Neural cell (in vitro differentiated cells): ENCODE measurements at regions not wholly inside any gene's neighbourhood (a gene's known extent, or its start where the extent isn't known, plus 50 kb on each side); places are given as distances from the start of the nearest gene placed in this dataset.

Source experiments
- H2AFZ ChIP-seq: fragments of 200-600, 300-800 bp; sonication (generic), shearing (Covaris generic); 2 replicates; pipeline ENCODE4 v1.6.0; 2014; ENCODE audit warnings: low read depth, mild to moderate bottlenecking, antibody characterized with exemption, low read length, moderate library complexity
- H3F3A ChIP-seq: fragments of 200-600 bp; shearing (Covaris generic); 2 replicates; pipeline ENCODE4 v1.6.1; 2016; ENCODE audit warnings: mild to moderate bottlenecking, moderate library complexity, mixed read lengths, antibody characterized with exemption, low read length; ENCODE audit not compliant: insufficient read depth, poor library complexity, severe bottlenecking
- H3K27ac ChIP-seq: fragments of 200-600, 300-800 bp; sonication (generic), shearing (Covaris generic); 2 replicates; pipeline ENCODE4 v1.5.1; 2014; ENCODE audit warnings: mild to moderate bottlenecking, low read length, moderate library complexity
- H3K27me3 ChIP-seq: fragments of 300-800, 200-600 bp; sonication (generic), shearing (Covaris generic); 2 replicates; pipeline ENCODE4 v1.6.0; 2014; ENCODE audit warnings: mild to moderate bottlenecking, low read depth, low read length, moderate library complexity; ENCODE audit not compliant: insufficient read depth
- H3K36me3 ChIP-seq: fragments of 300-800, 200-600 bp; sonication (generic), shearing (Covaris generic); 2 replicates; pipeline ENCODE4 v1.5.1; 2014; ENCODE audit warnings: mild to moderate bottlenecking, antibody characterized with exemption, low read length, moderate library complexity; ENCODE audit not compliant: insufficient read depth
- H3K4me2 ChIP-seq: fragments of 300-800, 200-600 bp; sonication (generic), shearing (Covaris generic); 2 replicates; pipeline ENCODE4 v1.6.0; 2014; ENCODE audit warnings: mild to moderate bottlenecking, low read length
- H3K4me3 ChIP-seq: fragments of 300-800, 200-600 bp; sonication (generic), shearing (Covaris generic); 2 replicates; pipeline ENCODE4 v1.5.1; 2014; ENCODE audit warnings: mild to moderate bottlenecking, low read length, moderate library complexity
- H3K79me2 ChIP-seq: fragments of 200-600 bp; shearing (Covaris generic); replicated peaks from 2 replicates; pipeline ENCODE4 v1.6.0; 2014; ENCODE audit warnings: mild to moderate bottlenecking, low read length, moderate library complexity; ENCODE audit not compliant: insufficient read depth
- H3K9ac ChIP-seq: fragments of 300-800, 200-600 bp; sonication (generic), shearing (Covaris generic); 2 replicates; pipeline ENCODE4 v1.6.1; 2016; ENCODE audit warnings: mild to moderate bottlenecking, low read length, mixed read lengths
- H3K9me2 ChIP-seq: fragments of 200-600 bp; shearing (Covaris generic); 2 replicates; pipeline ENCODE4 v1.6.1; 2016; ENCODE audit warnings: mild to moderate bottlenecking, low read length, mixed read lengths; ENCODE audit not compliant: insufficient read depth
- H3K9me3 ChIP-seq: fragments of 200-600, 300-800 bp; sonication (generic), shearing (Covaris generic); 2 replicates; pipeline ENCODE4 v1.6.1; 2016; ENCODE audit warnings: mild to moderate bottlenecking, mixed run types, low read length, moderate library complexity, mixed read lengths
- H4K20me1 ChIP-seq: fragments of 200-600 bp; shearing (Covaris generic); 2 replicates; pipeline ENCODE4 v1.6.1; 2016; ENCODE audit warnings: mild to moderate bottlenecking, mixed run types; ENCODE audit not compliant: insufficient read depth
- EP300 ChIP-seq: fragments of 450-650 bp; conservative IDR thresholded peaks from 2 replicates; pipeline ENCODE4 v1.6.1; 2014; ENCODE audit warnings: antibody characterized with exemption, mild to moderate bottlenecking, moderate library complexity; ENCODE audit not compliant: poor library complexity, severe bottlenecking
- EZH2 ChIP-seq: fragments of 200-600, 300-800 bp; shearing (Covaris generic), sonication (generic); IDR thresholded peaks from 2 replicates; pipeline ENCODE4 v1.6.1; 2014; ENCODE audit warnings: antibody characterized with exemption, low read length, borderline replicate concordance, mild to moderate bottlenecking; ENCODE audit not compliant: insufficient read depth, poor library complexity, severe bottlenecking
- MXI1 ChIP-seq: fragments of 450-650 bp; conservative IDR thresholded peaks from 2 replicates; pipeline ENCODE4 v1.6.1; 2014; ENCODE audit warnings: antibody characterized with exemption, mild to moderate bottlenecking; ENCODE audit not compliant: poor library complexity, severe bottlenecking
- POLR2AphosphoS5 ChIP-seq: IDR thresholded peaks from 2 replicates; pipeline ENCODE4 v1.6.1; 2012
- RAD21 ChIP-seq: fragments of 450-650 bp; conservative IDR thresholded peaks from 2 replicates; pipeline ENCODE4 v1.6.1; 2014; ENCODE audit warnings: antibody characterized with exemption, mild to moderate bottlenecking, moderate library complexity
- SMC3 ChIP-seq: fragments of 450-650 bp; conservative IDR thresholded peaks from 2 replicates; pipeline ENCODE4 v1.6.1; 2014; ENCODE audit warnings: antibody characterized with exemption, mild to moderate bottlenecking, moderate library complexity; ENCODE audit not compliant: poor library complexity
- TAF1 ChIP-seq: IDR thresholded peaks from 2 replicates; pipeline ENCODE4 v1.6.1; 2012; ENCODE audit warnings: low read depth
- TF ChIP-seq, protein P1 (sequence below): IDR thresholded peaks from 2 replicates; pipeline ENCODE4 v1.6.1; 2012; ENCODE audit warnings: borderline replicate concordance
- TF ChIP-seq, protein P2 (sequence below): fragments of 450-650 bp; IDR thresholded peaks from 2 replicates; pipeline ENCODE4 v1.5.1; 2014; ENCODE audit warnings: antibody characterized with exemption, mild to moderate bottlenecking, moderate library complexity; ENCODE audit not compliant: poor library complexity, severe bottlenecking

- Histone ChIP-seq H3K36me3 (no peaks in the 10 kb centered on the region), H3K9me2 (no peaks in the 10 kb centered on the region), H3K27ac (no peak overlapping the region), H3K79me2 (no peaks in the 10 kb centered on the region), H3K9me3 (no peaks in the 10 kb centered on the region), H2AFZ (no peak overlapping the region), H3F3A (no peaks in the 10 kb centered on the region), H3K4me2 (no peak overlapping the region), H3K9ac (no peak overlapping the region), H3K4me3 (no peak overlapping the region), H3K27me3 (no peaks in the 10 kb centered on the region), H4K20me1 (no peaks in the 10 kb centered on the region)
- TF ChIP-seq SMC3 (no peak), EP300 (no peak), MXI1 (no peak)
- TF ChIP-seq, protein P1, sequence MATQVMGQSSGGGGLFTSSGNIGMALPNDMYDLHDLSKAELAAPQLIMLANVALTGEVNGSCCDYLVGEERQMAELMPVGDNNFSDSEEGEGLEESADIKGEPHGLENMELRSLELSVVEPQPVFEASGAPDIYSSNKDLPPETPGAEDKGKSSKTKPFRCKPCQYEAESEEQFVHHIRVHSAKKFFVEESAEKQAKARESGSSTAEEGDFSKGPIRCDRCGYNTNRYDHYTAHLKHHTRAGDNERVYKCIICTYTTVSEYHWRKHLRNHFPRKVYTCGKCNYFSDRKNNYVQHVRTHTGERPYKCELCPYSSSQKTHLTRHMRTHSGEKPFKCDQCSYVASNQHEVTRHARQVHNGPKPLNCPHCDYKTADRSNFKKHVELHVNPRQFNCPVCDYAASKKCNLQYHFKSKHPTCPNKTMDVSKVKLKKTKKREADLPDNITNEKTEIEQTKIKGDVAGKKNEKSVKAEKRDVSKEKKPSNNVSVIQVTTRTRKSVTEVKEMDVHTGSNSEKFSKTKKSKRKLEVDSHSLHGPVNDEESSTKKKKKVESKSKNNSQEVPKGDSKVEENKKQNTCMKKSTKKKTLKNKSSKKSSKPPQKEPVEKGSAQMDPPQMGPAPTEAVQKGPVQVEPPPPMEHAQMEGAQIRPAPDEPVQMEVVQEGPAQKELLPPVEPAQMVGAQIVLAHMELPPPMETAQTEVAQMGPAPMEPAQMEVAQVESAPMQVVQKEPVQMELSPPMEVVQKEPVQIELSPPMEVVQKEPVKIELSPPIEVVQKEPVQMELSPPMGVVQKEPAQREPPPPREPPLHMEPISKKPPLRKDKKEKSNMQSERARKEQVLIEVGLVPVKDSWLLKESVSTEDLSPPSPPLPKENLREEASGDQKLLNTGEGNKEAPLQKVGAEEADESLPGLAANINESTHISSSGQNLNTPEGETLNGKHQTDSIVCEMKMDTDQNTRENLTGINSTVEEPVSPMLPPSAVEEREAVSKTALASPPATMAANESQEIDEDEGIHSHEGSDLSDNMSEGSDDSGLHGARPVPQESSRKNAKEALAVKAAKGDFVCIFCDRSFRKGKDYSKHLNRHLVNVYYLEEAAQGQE, result no peak
- TF ChIP-seq, protein P2, sequence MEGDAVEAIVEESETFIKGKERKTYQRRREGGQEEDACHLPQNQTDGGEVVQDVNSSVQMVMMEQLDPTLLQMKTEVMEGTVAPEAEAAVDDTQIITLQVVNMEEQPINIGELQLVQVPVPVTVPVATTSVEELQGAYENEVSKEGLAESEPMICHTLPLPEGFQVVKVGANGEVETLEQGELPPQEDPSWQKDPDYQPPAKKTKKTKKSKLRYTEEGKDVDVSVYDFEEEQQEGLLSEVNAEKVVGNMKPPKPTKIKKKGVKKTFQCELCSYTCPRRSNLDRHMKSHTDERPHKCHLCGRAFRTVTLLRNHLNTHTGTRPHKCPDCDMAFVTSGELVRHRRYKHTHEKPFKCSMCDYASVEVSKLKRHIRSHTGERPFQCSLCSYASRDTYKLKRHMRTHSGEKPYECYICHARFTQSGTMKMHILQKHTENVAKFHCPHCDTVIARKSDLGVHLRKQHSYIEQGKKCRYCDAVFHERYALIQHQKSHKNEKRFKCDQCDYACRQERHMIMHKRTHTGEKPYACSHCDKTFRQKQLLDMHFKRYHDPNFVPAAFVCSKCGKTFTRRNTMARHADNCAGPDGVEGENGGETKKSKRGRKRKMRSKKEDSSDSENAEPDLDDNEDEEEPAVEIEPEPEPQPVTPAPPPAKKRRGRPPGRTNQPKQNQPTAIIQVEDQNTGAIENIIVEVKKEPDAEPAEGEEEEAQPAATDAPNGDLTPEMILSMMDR, result no peak
Measured at GRCh38 chr5:25554077-25554476, 909.3 kb upstream of the CDH10 start.

GRCh38 chr5:25552871-25553481 lies 908.2 kb upstream of the CDH10 start:
- Histone ChIP-seq H3K27me3 (no peaks in the 10 kb centered on the region), H3K9ac (no peak overlapping the region), H3K9me2 (no peaks in the 10 kb centered on the region), H3F3A (no peaks in the 10 kb centered on the region), H3K27ac (no peak overlapping the region), H3K79me2 (no peaks in the 10 kb centered on the region), H3K36me3 (no peaks in the 10 kb centered on the region), H3K4me3 (no peak overlapping the region), H4K20me1 (no peaks in the 10 kb centered on the region), H3K9me3 (no peaks in the 10 kb centered on the region), H2AFZ (no peak overlapping the region), H3K4me2 (no peak overlapping the region)
- TF ChIP-seq, protein P1, result no peak
- TF ChIP-seq EP300, result no peak
- no peak for TF ChIP-seq SMC3
- TF ChIP-seq EZH2, result no peak
- TF ChIP-seq POLR2AphosphoS5, result no peak
- TF ChIP-seq, protein P2, result no peak
- no peak for TF ChIP-seq TAF1
- no peak for TF ChIP-seq RAD21
- TF ChIP-seq MXI1, result no peak
